ENCODE measurements at regions not wholly inside any gene's neighbourhood (a gene's known extent, or its start where the extent isn't known, plus 50 kb on each side); places are given as distances from the start of the nearest gene placed in this dataset.

GRCh38 chr9:75454043-75454442, 365.7 kb downstream of the OSTF1 start:
- no peak overlapping the region for H3K4me3 ChIP-seq (ENCODE audit: low read depth in 2 of 2, low read length in 1 of 2)

More at GRCh38 chr9:75454043-75454442, 365.7 kb downstream of the OSTF1 start:
- H3K9me3 ChIP-seq, result no peaks in the 10 kb centered on the region; the same call in 1 of the 2 replicates
- no peak overlapping the region for H2AFZ ChIP-seq (ENCODE audit: low read depth)
- TF ChIP-seq RCOR1 (IDR thresholded peaks at IDR 0.05; ENCODE audit: low read length) (no peak), ZBTB33 (IDR thresholded peaks at IDR 0.05; ENCODE audit: borderline replicate concordance, low read depth) (no peak), NRF1 (IDR thresholded peaks at IDR 0.05; ENCODE audit: low read depth, low read length) (no peak), CTCF (IDR thresholded peaks at IDR 0.05) (no peak), CHD2 (IDR thresholded peaks at IDR 0.05; ENCODE audit: low read length, partially characterized antibody) (no peak), GABPA (IDR thresholded peaks at IDR 0.05; ENCODE audit: low read depth) (no peak), GATA2 (CRISPR knock-in tag; IDR thresholded peaks at IDR 0.05) (no peak), REST (IDR thresholded peaks at IDR 0.05; ENCODE audit: low read depth, low read length) (no peak)
- WGBS (ENCODE audit: low lambda C conversion rate), result 29% methylated on average over 2 of the region's 2 CpGs
- no peak for DNase-seq
- H3K4me2 ChIP-seq, result no peak overlapping the region
- H3F3A ChIP-seq (replicated peaks; ENCODE audit: insufficient read depth), result no peaks in the 10 kb centered on the region
- H3K79me2 ChIP-seq (ENCODE audit: insufficient read depth), result no peaks in the 10 kb centered on the region
- H3K9me2 ChIP-seq, result no peaks in the 10 kb centered on the region
- no peak overlapping the region for H3K27ac ChIP-seq (ENCODE audit: low read depth in 2 of 2, low read length in 1 of 2)
- CTCF ChIA-PET, result no interaction called here
- H3K9ac ChIP-seq, result no peak overlapping the region
- no peaks in the 10 kb centered on the region for H3K36me3 ChIP-seq (replicated peaks in 1 of 2; ENCODE audit: control insufficient read depth in 1 of 2, insufficient read depth in 2 of 2, low read length in 1 of 2)
- H3K27me3 ChIP-seq (ENCODE audit: insufficient read depth), result no peaks in the 10 kb centered on the region
- POLR2A ChIA-PET, result no interaction called here
- no peaks in the 10 kb centered on the region for H3K4me1 ChIP-seq (ENCODE audit: control insufficient read depth in 1 of 2, insufficient read depth in 2 of 2, low read depth in 1 of 2, low read length in 1 of 2)
- H4K20me1 ChIP-seq (ENCODE audit: insufficient read depth), result no peaks in the 10 kb centered on the region
